CD4-positive, alpha-beta T cell treated with Interferon gamma for 1 hour (primary cell): ENCODE measurements at regions not wholly inside any gene's neighbourhood (a gene's known extent, or its start where the extent isn't known, plus 50 kb on each side); places are given as distances from the start of the nearest gene placed in this dataset.
A peak's percentile ranks its signal among the peaks of the same experiment; 100 is the strongest.

Experiments used
- DNase-seq: peaks from one replicate; pipeline ENCODE4 v3.0.0-alpha.2; 2020

GRCh38 chr18:61756244-61756643 lies 136.6 kb downstream of the RNF152 start:
- no peak for DNase-seq

GRCh38 chr18:61755555-61755954 lies 137.3 kb downstream of the RNF152 start:
- DNase-seq, result no peak

DNA sequence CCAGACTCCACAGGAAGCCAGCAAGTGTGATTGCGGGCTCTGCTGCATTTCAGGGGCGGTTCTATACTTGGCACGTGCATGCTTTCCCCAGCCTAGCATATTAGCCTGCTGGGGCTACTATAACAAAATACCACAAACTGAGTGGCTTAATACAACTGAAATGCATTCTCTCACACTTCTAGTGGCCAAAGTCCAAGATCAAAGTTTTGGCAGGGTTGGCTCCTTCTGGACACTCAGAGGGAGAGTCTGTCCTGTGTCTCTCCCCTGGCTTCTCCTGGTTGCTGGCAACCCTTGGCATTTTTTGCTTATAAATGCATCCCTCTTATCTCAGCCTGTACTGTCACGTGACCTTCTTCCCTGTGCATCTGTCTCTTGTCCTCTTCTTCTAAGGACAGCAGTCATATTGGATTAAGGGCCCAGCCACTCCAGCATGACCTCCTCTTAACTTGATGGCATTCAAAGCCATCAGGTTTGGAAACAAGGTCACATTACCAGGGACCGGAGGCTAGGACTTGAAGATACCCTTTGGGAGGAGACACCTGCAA lies 138.7 kb downstream of the RNF152 start:
- DNase-seq, result no peak

DNA sequence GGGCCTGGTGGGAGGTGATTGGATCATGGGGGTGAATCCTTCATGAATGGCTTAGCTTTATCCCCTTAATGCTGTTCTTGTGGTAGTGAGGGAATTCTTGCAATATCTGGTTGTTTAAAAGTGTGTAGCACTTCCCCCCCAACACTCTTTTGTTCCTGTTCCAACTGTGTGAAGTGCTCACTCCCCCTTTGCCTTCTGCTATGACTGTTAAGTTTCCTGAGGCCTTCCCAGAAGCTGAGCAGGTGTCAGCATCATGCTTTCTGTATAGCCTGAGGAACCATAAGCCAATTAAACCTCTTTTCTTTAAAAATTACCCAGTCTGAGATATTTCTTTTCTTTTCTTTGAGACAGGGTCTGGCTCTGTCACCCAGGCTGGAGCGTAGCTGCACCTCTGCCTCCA lies 139.4 kb downstream of the RNF152 start:
- no peak for DNase-seq

- no peak for DNase-seq
These were observed 139.8 kb downstream of the RNF152 start for GRCh38 chr18:61752973-61753372.

GRCh38 chr18:61750840-61751668 lies 141.8 kb downstream of the RNF152 start:
- DNase-seq, result no peak

DNA sequence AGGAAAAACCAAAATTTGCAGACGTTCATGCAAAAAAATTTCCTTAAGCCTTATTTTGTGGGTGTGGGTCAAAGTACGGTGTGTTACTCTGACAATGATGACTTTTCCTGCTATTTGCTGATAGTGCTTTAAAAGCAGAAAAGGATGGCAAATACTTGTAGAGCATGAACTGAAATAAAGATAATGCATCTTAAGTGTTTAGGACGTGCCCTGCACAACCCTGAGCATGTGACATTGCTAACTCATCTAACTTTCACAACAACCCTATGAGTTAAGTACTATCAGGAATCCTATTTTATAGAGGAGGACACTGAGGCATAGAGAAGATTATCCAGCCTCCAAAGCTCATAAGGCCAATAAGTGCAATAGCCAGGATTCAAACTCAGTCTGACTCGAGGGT lies 143.3 kb downstream of the RNF152 start:
- DNase-seq, result no peak

DNA sequence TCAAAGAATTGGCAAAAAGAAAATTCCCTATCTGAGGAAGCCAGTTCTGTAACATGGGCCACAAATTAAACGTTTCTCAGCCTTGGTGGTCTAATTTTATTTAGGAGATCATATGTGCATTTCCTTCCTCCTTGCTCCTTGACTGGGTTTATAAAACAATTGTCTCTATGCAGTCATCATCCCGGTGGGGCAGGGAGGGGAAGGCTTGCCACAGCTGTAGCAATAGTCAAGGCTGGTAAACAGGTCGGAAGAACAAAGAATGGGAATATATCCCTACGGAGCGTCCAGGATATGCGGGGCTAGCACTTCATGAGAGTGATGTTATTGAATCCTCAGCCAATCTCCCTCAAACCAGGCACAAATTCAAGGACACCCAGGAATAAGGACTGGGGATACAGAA lies 143.8 kb downstream of the RNF152 start:
- no peak for DNase-seq

- no peak for DNase-seq
These were observed 144.8 kb downstream of the RNF152 start for GRCh38 chr18:61748004-61748403.

- no peak for DNase-seq
These were observed 148.9 kb downstream of the RNF152 start for GRCh38 chr18:61743775-61744531.

DNA sequence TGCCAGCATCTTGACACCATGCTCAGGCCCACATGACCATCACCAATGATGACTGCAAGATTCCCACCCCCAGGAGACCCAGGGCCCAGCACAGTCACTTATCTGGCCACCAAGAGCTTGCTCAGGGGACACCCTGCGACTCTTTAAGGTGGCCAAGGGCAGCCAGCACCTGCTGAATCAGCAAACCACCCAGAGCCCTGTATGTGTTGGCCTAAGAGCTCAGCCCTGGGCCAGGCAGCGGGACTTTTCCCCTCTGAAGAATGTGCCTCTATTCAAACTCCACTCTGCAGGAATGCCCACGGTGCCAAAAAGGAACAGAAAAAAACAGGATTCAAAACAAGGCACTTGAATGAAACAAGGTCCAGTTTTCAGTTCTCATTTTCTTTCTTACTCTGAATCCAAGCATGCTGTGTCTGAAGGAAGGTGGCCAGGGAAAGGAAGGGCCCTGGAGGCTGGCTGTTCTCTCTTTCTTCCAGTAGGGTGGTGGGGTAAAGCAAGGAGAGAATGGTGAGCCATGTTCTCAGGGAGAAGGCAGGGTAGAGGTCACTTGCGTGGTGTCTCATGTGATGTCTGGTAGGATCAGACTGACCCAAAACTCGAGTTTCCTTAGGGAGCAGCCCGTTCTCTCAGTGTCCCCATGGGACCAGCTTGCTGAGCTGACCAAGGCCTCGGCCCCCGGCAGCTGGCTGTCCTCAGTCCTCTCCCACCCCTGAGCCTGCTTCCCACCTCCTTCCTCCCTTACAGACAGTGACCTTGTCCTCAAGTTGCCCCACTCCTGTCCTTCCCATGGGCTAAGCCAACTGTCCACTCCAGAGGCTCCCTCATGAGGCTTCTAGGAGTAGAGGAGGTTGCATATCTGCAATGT lies 150.0 kb downstream of the RNF152 start:
- DNase-seq, result no peak

- no peak for DNase-seq
These were observed 150.8 kb downstream of the RNF152 start for GRCh38 chr18:61741881-61742454.

DNA sequence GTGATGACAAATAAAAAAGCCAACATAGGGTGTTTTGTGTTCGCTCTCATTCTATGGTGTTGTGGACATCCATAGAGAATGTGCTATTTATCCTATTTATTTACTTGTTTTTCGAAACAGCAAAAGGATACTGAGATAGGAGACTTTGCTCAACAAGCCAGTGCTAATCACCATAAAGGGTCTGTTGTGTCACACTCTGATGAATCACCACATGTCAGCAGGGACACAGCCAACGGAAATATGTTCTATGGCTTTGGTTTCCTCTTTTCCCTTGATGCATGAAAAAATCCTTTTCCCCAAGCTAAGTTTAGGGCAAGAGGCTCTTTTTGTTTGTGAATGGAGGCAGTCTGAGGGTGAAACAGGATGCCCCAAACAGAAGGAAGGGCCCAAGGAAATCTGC lies 154.3 kb downstream of the RNF152 start:
- DNase-seq, result peak; percentile 21

GRCh38 chr18:61738042-61738441 lies 154.8 kb downstream of the RNF152 start:
- DNase-seq, result no peak

DNA sequence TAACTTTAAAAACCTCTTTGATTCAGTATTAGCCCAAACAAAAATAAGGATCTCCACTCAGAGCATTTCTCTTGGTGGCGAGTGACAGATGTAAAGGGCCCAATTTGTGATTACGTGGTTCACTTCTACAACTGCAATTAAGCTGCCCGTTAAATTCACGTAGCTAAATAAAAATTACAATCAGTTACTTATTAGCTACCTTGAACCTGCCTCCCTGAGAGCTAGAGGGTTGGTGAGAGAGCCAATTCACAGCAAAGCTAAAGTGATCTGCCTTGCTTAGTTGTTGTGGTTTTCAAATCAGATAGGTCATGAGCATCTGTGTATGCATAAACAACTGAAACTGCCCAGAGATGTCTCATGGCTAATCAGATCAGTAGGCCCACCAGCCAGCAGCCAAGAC lies 156.7 kb downstream of the RNF152 start:
- no peak for DNase-seq

- DNase-seq, result no peak
These were observed 157.2 kb downstream of the RNF152 start for GRCh38 chr18:61735564-61736102.

DNA sequence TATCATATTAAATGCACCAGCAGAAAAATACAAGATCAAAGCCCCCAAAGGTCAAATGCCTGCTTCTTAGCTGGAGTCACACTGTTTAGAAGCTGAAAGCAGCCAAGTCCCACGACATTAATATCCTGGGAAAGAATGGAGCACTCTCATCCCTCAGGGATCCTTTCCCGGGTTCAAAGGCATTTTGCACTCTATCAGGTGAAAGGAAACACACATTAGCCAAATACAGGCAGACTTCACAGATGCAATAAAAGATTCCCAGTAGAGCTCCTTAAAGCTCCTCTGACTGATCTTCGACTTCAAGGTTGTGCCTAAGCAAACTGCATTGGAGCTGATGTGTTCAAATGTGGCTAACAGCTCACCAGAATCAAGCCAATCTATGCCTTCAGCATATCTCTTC lies 158.4 kb downstream of the RNF152 start:
- no peak for DNase-seq

GRCh38 chr18:61732854-61733253 lies 160.0 kb downstream of the RNF152 start:
- DNase-seq, result peak; percentile 61

DNA sequence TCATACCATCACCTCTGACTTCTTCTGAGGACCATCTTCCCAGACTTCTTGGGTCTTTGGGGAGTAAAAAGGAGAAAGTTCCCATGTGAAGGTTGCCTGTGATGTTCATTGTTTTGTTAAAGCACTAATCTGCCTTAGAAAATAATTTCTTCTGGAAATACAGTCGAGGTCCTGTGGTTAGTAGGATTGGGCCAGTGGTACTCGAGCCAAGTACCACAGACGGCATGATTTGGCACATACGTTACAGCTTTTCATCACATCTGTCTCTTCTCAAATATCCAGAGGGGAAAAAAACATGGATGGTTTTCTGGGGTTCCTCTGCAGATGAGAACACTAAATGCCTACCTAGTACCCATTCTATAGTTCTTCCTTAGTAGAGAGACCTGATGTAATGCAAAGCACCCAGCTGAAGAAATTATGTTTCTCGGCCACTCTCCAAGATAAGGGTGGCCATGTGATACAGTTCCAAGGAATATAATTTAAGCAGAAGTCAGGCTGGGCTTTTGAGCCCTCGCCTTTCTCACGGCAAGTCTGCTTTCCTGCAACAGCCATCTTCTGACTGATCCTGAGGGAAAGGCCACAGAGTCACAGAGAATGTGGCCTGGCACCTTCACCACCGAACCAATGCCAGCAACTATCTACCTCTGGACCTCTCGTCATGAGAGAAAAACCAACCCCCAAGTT lies 161.0 kb downstream of the RNF152 start:
- DNase-seq, result no peak

GRCh38 chr18:61731178-61731577 lies 161.6 kb downstream of the RNF152 start:
- no peak for DNase-seq

- no peak for DNase-seq
These were observed 163.5 kb downstream of the RNF152 start for GRCh38 chr18:61729322-61729721.
